Progenitor cell of endocrine pancreas (in vitro differentiated cells): ENCODE measurements at regions not wholly inside any gene's neighbourhood (a gene's known extent, or its start where the extent isn't known, plus 50 kb on each side); places are given as distances from the start of the nearest gene placed in this dataset.

Experiments used
- DNase-seq: peaks from one replicate; pipeline ENCODE4 v3.0.0; 2021; ENCODE audit warnings: low spot score; ENCODE audit not compliant: unreplicated experiment
- H3K27ac Mint-ChIP-seq: 2 replicates; pipeline ENCODE4 v1.8.0; 2021; ENCODE audit warnings: mild to moderate bottlenecking, moderate library complexity, mixed read lengths
- H3K27me3 Mint-ChIP-seq: 2 replicates; pipeline ENCODE4 v1.8.0; 2021; ENCODE audit warnings: mixed read lengths
- H3K36me3 Mint-ChIP-seq: 2 replicates; pipeline ENCODE4 v1.8.0; 2022; ENCODE audit warnings: mixed read lengths; ENCODE audit not compliant: insufficient read depth
- H3K4me1 Mint-ChIP-seq: 2 replicates; pipeline ENCODE4 v1.8.0; 2021; ENCODE audit warnings: low read depth, mixed read lengths
- H3K4me3 Mint-ChIP-seq: 2 replicates; pipeline ENCODE4 v1.8.0; 2021; ENCODE audit warnings: low read depth, mild to moderate bottlenecking, moderate library complexity, mixed read lengths
- H3K9me3 Mint-ChIP-seq: 2 replicates; pipeline ENCODE4 v1.8.0; 2021; ENCODE audit warnings: low read depth, mixed read lengths
- CTCF ChIP-seq: fragments of 200-600 bp; sonication (generic); IDR thresholded peaks from one replicate; pipeline ENCODE4 v1.5.0; 2021; ENCODE audit warnings: antibody characterized with exemption, mild to moderate bottlenecking; ENCODE audit not compliant: unreplicated experiment

- Mint-ChIP-seq H3K36me3 (no peaks in the 10 kb centered on the region), H3K27me3 (no peaks in the 10 kb centered on the region), H3K9me3 (no peaks in the 10 kb centered on the region), H3K4me3 (no peak overlapping the region), H3K4me1 (peaks cover 3% of the 10 kb centered on the region), H3K27ac (no peak overlapping the region)
- no peak for DNase-seq
- TF ChIP-seq CTCF, result no peak
These were observed 401.1 kb downstream of the EFNA5 start for GRCh38 chr5:107269678-107270077.

DNA sequence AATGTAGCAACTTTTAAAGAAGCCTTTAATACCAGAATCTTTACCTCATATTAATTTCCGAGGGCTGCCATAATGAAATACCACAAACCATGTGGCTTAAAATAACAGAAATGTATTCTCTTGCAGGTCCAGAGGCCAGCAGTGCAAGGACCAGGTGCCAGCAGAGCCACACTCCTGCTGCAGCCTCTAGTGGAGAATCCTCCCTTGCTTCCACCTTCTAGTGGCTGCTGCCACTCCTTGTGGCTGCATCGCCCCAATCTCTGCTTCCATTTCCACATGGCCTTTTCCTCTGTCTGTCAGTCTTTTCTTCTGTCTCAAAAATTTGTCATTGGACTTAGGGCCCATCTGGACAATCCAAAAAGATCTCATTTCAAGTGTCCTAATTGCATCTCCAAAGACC is 401.5 kb downstream of the EFNA5 start:
- TF ChIP-seq CTCF, result no peak
- Mint-ChIP-seq H3K27ac (no peak overlapping the region), H3K36me3 (no peaks in the 10 kb centered on the region), H3K27me3 (no peaks in the 10 kb centered on the region), H3K4me1 (peaks cover 3% of the 10 kb centered on the region), H3K4me3 (no peak overlapping the region), H3K9me3 (no peaks in the 10 kb centered on the region)
- no peak for DNase-seq

DNA sequence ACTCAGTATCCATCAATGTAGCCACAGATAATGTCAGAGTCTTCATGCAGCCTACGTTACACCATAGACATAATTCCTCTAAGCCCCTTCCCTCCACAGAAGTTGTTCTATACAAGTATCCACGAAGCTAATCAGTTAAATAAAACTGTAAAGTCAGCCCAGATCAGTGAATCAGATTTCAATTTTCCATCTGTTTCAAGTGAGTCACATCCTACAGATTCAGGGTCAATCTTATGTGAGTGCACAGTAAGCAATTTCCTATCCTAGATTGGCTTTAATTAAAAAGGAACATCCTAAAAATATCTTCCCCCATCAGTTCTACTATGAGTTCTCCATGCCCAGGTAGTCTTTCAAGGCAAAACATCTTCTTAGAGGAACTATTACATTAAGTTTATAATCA is 402.5 kb downstream of the EFNA5 start:
- Mint-ChIP-seq H3K9me3 (no peaks in the 10 kb centered on the region), H3K4me3 (no peak overlapping the region), H3K27me3 (no peaks in the 10 kb centered on the region), H3K27ac (no peak overlapping the region), H3K36me3 (no peaks in the 10 kb centered on the region), H3K4me1 (peaks cover 3% of the 10 kb centered on the region)
- TF ChIP-seq CTCF, result no peak
- DNase-seq, result no peak

GRCh38 chr5:107266100-107266499 is 404.6 kb downstream of the EFNA5 start:
- no peak for DNase-seq
- Mint-ChIP-seq H3K36me3 (no peaks in the 10 kb centered on the region), H3K4me3 (no peak overlapping the region), H3K9me3 (peaks cover 1% of the 10 kb centered on the region), H3K27me3 (no peaks in the 10 kb centered on the region), H3K27ac (no peak overlapping the region), H3K4me1 (no peaks in the 10 kb centered on the region)
- no peak for TF ChIP-seq CTCF

DNA sequence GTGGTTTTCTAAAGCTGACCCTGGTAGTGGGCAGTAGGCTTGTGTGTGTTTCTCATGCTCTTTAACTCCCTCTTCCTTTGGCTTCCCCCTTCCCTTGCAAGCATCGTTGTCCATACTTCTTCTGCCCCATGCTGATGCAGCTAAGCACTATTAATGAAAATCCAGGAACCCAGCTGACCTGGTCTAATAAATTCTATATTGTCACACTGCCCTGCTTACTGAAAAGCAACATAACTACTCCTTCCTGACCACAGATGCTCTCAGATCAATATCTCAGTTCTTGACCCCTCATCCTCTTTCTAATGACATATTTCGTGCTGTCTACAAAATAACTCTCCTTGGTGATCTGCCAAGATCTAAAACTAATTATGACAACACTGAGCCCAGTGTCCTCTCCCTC is 405.5 kb downstream of the EFNA5 start:
- Mint-ChIP-seq H3K36me3 (no peaks in the 10 kb centered on the region), H3K4me1 (no peaks in the 10 kb centered on the region), H3K4me3 (no peak overlapping the region), H3K27me3 (no peaks in the 10 kb centered on the region), H3K9me3 (peaks cover 8% of the 10 kb centered on the region), H3K27ac (no peak overlapping the region)
- TF ChIP-seq CTCF, result no peak
- DNase-seq, result no peak
